ENCODE measurements at regions not wholly inside any gene's neighbourhood (a gene's known extent, or its start where the extent isn't known, plus 50 kb on each side); places are given as distances from the start of the nearest gene placed in this dataset.

- H3K4me1 ChIP-seq (ENCODE audit: insufficient read depth, poor library complexity, severe bottlenecking), result no peaks in the 10 kb centered on the region
Observed at GRCh38 chr1:208686592-208686991, 442.4 kb upstream of the PLXNA2 start.

GRCh38 chr1:208688656-208689315 is 444.6 kb upstream of the PLXNA2 start:
- ATAC-seq (ENCODE audit: low read depth) (no peak), DNase-seq (ENCODE audit: low spot score) (no peak)
- H3K4me1 ChIP-seq (ENCODE audit: insufficient read depth, poor library complexity, severe bottlenecking), result no peaks in the 10 kb centered on the region
- H3K9me3 ChIP-seq (ENCODE audit: severe bottlenecking), result no peaks in the 10 kb centered on the region
- no peak overlapping the region for H3K4me3 ChIP-seq (ENCODE audit: severe bottlenecking)
- no peak overlapping the region for H3K27ac ChIP-seq (ENCODE audit: poor library complexity, severe bottlenecking)
- no peaks in the 10 kb centered on the region for H3K36me3 ChIP-seq (ENCODE audit: low read depth)
- H3K27me3 ChIP-seq (ENCODE audit: insufficient read depth, poor library complexity, severe bottlenecking), result no peaks in the 10 kb centered on the region
- no peak for TF ChIP-seq CTCF (IDR thresholded peaks at IDR 0.05; ENCODE audit: poor library complexity, severe bottlenecking)

More at GRCh38 chr1:208686592-208686991, 442.4 kb upstream of the PLXNA2 start:
- no peaks in the 10 kb centered on the region for H3K9me3 ChIP-seq (ENCODE audit: severe bottlenecking)
- ATAC-seq (ENCODE audit: low read depth) (no peak), DNase-seq (ENCODE audit: low spot score) (no peak)
- no peak overlapping the region for H3K27ac ChIP-seq (ENCODE audit: poor library complexity, severe bottlenecking)
- TF ChIP-seq CTCF (IDR thresholded peaks at IDR 0.05; ENCODE audit: poor library complexity, severe bottlenecking), result no peak
- H3K36me3 ChIP-seq (ENCODE audit: low read depth), result no peaks in the 10 kb centered on the region
- H3K4me3 ChIP-seq (ENCODE audit: severe bottlenecking), result no peak overlapping the region
- no peaks in the 10 kb centered on the region for H3K27me3 ChIP-seq (ENCODE audit: insufficient read depth, poor library complexity, severe bottlenecking)

GRCh38 chr1:208691012-208691411 is 446.8 kb upstream of the PLXNA2 start:
- Histone ChIP-seq H3K36me3 (ENCODE audit: low read depth) (no peaks in the 10 kb centered on the region), H3K4me1 (ENCODE audit: insufficient read depth, poor library complexity, severe bottlenecking) (no peaks in the 10 kb centered on the region), H3K4me3 (ENCODE audit: severe bottlenecking) (no peak overlapping the region), H3K27ac (ENCODE audit: poor library complexity, severe bottlenecking) (no peak overlapping the region), H3K27me3 (ENCODE audit: insufficient read depth, poor library complexity, severe bottlenecking) (no peaks in the 10 kb centered on the region), H3K9me3 (ENCODE audit: severe bottlenecking) (no peaks in the 10 kb centered on the region)
- DNase-seq (ENCODE audit: low spot score) (no peak), ATAC-seq (ENCODE audit: low read depth) (no peak)
- TF ChIP-seq CTCF (IDR thresholded peaks at IDR 0.05; ENCODE audit: poor library complexity, severe bottlenecking), result no peak

GRCh38 chr1:208709981-208710380 is 465.8 kb upstream of the PLXNA2 start:
- H3K9me3 ChIP-seq (ENCODE audit: severe bottlenecking), result no peaks in the 10 kb centered on the region
- H3K4me3 ChIP-seq (ENCODE audit: severe bottlenecking), result no peak overlapping the region
- no peak for ATAC-seq (ENCODE audit: low read depth)
- no peaks in the 10 kb centered on the region for H3K36me3 ChIP-seq (ENCODE audit: low read depth)
- no peak for DNase-seq (ENCODE audit: low spot score)
- no peaks in the 10 kb centered on the region for H3K27me3 ChIP-seq (ENCODE audit: insufficient read depth, poor library complexity, severe bottlenecking)
- TF ChIP-seq CTCF (IDR thresholded peaks at IDR 0.05; ENCODE audit: poor library complexity, severe bottlenecking), result no peak
- H3K4me1 ChIP-seq (ENCODE audit: insufficient read depth, poor library complexity, severe bottlenecking), result no peaks in the 10 kb centered on the region
- H3K27ac ChIP-seq (ENCODE audit: poor library complexity, severe bottlenecking), result no peak overlapping the region

- Histone ChIP-seq H3K27me3 (ENCODE audit: insufficient read depth, poor library complexity, severe bottlenecking) (no peaks in the 10 kb centered on the region), H3K9me3 (ENCODE audit: severe bottlenecking) (no peaks in the 10 kb centered on the region), H3K36me3 (ENCODE audit: low read depth) (no peaks in the 10 kb centered on the region), H3K4me3 (ENCODE audit: severe bottlenecking) (no peak overlapping the region), H3K4me1 (ENCODE audit: insufficient read depth, poor library complexity, severe bottlenecking) (no peaks in the 10 kb centered on the region), H3K27ac (ENCODE audit: poor library complexity, severe bottlenecking) (no peak overlapping the region)
- ATAC-seq (ENCODE audit: low read depth) (no peak), DNase-seq (ENCODE audit: low spot score) (no peak)
- TF ChIP-seq CTCF (IDR thresholded peaks at IDR 0.05; ENCODE audit: poor library complexity, severe bottlenecking), result no peak
Observed at GRCh38 chr1:208714323-208714722, 470.1 kb upstream of the PLXNA2 start.

Measured in RWPE2 (cell line).